ENCODE measurements at regions not wholly inside any gene's neighbourhood (a gene's known extent, or its start where the extent isn't known, plus 50 kb on each side); places are given as distances from the start of the nearest gene placed in this dataset.
"Not testable (repeated sequence)": the region's sequence is repeated elsewhere in the genome, so short reads cannot be mapped to it uniquely, and the experiment has no call there.

DNA sequence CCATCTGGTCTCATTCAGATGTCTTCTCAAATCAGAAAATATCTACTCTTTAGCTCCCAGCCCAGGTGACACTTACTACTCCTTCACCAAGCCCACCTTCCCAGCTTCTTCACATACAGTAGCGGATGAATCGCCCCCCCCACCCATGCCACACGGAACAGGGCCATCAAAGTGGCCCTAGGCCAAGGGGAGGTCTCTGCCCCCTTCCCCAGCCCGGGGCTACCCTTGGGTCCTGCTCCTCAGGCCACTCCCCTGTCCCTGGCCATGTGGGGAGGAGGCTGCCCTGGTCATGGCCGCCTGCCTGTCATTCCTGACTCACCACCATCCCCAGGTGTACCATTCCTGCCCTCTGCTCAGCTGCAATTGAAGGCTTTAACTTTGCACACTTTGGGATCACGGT, 142.8 kb downstream of the NECTIN1 start:
- no peak for DNase-seq (ENCODE audit: low read depth)

DNA sequence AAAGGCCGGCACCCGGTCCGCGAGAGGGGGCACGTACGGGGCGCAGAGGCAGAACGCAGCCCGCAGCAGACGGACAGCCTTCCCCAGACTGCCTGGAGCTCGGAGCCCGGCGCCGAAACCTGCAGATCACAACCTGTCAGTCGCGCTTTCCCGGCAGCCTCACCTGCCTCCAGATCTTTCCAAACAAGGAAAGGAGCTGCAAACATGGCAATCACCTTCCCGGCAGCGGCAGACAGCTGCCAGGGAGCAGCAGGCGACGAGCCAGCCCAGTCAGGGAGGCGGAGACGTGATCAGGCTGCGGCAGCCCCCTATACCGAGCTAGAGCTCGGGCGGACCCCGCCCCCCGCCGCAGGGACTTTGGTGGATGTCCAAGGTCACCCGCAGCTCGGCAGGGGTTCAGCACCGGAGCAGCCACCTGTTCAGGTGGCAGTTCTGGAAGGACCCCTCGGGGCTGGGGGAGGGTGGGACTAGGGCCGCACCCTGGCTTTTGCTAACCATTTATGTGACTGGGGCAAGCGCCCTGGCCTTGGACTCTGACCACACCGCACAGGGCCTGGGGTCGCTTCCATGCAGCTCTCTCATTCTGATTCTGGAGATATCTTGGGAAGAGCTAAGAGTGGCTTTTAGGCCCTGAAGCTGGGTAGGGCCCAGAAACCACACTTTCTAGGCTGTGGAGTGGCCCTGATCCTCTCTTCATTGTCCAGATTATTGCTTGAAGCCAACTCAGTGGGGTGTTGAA, 143.8 kb downstream of the NECTIN1 start:
- no peak for DNase-seq (ENCODE audit: low read depth)

DNA sequence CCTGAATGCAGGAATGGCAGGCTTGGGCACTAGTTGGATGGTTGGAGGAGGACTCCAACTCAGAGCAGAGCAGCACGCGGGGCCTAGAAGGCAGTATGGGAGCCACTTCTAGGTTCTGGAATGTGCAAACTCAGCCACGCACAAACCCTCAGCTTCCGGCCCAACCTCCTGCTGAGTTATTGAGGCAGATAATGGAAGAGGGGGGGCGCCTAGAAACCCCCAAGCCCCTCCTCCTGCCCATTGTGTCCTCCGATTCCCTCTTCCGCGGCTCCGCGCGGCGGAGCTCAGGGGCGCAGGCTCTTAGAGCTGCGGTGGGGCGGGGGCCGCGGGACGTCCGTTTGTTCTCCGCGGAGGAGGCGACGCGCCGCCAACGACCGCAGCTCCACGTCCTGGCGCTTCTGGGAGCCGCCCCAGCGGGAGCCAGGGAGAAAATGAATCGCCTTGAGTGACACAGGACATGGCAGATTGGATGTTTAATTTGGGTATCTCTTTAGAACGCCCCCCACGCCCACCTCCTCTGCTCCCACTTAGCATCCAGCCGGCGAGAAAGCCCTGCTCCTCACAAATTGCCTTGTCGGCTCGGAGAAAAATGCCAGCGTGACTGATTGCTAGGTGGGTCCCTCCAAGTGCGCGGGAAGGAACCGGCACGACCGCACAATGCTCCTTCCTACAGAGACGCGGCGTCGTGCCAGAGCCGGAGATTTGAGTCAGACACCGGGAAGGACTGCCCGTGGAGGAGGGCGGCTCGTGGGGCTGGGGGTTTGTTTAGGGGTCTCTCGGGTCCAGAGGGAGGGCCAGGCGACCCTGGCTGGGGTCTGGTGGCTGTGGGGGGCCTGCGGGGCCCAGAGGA, 144.6 kb downstream of the NECTIN1 start:
- no peak for DNase-seq (ENCODE audit: low read depth)

DNA sequence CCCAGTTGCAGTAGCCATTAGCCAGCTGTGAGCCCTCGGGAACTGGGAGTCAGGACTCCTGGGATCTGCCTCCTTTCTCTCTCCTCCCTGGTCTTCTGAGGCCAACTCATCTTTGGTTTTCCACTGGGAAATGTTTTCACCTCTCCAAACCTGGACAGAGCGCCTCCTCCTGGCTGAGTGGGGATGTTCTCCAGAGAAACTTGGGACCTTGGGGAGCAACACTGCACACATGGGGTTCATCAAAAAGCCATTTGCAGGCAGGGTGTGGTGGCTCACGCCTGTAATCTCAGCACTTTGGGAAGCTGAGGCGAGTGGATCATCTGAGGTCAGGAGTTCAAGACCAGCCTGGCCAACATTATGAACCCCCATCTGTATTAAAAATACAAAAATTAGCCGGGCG, 145.4 kb downstream of the NECTIN1 start:
- DNase-seq (ENCODE audit: low read depth), result no peak

DNA sequence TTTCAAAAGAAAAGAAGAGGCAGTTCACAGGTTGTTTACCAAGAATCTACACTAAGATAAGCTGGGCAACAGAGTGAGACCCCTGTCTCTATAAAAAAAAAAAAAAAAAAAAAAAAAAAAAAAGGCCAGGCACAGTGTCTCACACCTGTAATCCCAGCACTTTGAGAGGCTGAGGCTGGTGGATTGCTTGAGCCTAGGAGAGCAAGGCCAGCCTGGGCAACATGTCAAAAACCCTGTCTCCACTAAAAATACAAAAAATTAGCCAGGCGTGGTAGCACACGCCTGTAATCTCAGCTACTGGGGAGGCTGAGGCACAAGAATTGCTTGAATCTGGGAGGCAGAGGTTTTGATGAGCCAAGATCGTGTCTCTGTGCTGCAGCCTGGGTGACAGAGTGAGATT, 147.6 kb downstream of the NECTIN1 start:
- not testable (repeated sequence) for DNase-seq (ENCODE audit: low read depth)

DNA sequence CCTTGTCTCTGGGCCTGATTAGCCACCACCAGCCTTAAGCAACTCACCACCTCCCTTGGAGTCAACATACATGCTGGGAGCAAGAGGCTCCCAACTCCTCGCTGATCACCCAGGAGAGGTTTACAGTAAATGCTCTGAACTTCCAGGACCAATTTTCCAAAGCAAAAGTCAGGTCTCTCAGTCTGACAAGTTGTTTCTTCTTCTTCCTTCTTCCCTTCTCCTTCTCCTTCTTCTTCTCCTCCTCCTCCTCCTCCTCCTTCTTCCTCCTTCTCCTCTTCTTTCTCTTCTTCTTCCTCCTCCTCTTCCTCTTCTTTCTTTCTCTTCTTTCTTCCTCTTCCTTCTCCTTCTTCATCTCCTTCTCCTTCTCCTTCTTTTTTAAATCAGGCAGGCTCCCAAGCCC, 148.2 kb downstream of the NECTIN1 start:
- DNase-seq (ENCODE audit: low read depth), result no peak

DNA sequence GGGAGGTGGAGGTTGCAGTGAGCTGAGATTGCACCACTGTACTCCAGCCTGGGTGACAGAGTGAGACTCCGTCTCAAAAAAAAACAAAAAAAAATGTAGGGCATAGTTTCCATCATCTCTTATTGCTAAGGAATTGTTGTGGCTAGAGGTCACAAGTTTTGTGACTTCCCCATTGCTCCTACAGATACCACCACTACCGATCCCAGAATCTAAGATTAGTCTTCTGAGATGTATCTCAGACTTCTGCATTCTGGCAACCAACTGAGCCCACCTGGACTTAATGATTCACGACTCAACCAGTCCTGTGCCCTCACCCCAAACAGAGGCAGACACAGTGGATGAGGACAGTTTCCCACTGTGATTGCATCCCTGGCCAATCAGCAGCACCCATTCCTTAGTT, 148.9 kb downstream of the NECTIN1 start:
- no peak for DNase-seq (ENCODE audit: low read depth)

DNA sequence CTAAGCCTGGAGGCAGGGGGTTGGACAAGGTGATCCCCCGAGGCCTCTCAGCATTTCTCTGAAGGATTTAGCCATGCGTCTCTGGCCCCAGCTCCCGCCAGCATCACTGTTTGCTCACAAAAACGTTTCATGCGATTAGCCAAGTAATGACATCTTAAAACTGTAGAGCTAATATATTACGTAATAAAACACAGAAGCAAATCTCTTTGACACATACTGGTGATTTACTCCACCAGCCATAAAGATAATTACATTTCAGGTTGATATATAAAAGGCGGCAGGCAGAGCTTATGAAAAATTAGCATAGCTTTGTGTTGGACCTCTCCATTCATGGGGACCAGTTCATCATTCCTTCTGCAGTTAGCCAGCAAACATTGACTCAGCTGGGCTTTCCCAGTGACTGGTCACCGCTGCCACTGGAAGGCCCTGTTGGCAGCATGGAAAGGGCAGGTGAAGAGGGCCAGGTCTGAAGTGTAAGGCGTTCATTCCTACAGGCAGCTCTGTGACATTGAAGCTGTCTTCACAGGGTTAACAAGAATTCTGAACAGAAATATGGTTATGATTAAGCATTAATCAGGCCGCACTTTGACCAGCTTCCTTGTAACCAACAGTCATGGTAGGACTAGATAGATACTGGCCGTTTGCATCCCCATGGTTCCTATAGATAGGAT, 150.3 kb downstream of the NECTIN1 start:
- DNase-seq (ENCODE audit: low read depth), result no peak

DNA sequence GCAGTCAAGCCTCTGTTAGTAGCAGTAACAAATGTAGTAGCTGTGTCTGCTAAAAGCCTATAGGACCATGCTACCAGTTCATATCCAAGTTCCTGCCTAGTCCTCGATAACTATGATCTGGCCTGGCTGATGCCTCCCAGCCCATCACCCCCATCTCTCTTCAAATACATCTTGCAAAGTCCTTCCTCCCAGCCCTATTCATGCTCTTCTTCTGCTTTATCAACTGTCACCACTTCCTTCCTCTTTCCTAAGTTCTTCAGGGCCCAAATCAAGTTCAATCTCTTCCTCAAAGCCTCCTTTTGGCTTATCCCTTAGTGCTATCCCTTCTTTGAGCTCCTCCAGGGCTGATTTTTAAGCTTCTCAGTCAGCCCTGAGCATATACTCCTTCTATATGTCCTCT, 150.9 kb upstream of the THY1 start:
- DNase-seq (ENCODE audit: low read depth), result no peak

DNA sequence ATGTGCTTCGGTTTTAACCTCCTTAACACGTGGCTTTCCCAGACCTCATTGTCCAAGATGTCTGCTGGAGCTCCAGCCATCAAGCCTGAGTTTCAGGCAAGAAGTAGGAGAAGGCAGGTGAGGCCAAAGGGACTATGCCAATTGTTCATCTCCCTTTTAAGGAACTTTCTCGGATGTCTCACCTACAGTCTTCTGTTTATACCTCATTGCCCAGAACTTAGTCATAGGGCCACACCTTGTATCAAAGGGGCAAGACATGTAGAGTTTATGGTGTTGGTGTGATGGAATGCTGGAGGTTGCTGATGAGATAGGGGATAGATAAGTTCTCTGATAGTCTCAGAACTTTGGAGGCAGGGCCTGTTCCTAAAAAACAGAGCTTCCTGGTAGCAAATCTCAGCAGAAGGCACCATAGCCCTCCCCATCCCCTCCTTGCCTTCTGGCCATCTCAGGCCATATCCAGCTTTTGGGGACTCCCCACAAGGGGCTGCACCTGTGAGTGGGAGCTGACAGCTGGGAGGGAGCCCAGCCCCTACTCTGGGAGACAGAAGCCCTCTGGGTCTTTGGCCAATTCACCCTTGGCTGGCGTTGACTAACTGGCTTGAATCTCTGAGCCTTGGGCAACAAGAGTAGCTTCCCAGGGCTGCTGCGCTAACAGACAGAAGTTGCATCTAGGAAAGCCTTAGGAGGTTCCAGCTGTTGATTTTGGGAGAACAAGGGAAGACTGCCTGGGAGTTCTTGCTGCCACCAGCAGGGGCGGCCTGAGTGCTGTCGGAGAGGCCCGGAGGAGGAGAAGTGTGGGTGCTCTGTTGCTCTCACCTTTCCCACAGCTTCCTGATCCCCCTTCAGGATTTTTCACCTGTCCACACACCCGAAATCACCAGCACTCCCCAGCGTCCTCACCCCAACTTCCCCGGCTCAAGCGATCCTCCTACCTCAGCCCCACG, 149.8 kb upstream of the THY1 start:
- no peak for DNase-seq (ENCODE audit: low read depth)

DNA sequence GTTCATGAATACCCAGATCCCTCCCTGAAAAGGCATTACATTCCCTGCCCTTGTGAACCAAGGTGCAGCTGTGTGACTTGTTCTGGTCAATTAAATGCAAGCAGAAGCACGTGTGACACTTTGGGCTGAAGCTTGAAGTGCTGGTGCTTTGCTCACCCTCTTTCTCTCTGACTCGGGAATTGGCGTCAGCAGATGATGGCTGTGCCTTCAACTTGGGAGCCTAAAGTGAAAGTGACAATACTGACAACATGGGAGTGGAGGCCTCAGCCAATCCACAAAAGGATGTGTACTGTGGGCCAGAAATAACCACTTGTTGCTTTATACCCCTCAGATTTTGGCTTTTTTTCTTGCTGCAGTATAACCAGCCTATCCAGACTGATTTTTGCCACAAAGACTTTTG, 148.3 kb upstream of the THY1 start:
- DNase-seq (ENCODE audit: low read depth), result no peak

DNA sequence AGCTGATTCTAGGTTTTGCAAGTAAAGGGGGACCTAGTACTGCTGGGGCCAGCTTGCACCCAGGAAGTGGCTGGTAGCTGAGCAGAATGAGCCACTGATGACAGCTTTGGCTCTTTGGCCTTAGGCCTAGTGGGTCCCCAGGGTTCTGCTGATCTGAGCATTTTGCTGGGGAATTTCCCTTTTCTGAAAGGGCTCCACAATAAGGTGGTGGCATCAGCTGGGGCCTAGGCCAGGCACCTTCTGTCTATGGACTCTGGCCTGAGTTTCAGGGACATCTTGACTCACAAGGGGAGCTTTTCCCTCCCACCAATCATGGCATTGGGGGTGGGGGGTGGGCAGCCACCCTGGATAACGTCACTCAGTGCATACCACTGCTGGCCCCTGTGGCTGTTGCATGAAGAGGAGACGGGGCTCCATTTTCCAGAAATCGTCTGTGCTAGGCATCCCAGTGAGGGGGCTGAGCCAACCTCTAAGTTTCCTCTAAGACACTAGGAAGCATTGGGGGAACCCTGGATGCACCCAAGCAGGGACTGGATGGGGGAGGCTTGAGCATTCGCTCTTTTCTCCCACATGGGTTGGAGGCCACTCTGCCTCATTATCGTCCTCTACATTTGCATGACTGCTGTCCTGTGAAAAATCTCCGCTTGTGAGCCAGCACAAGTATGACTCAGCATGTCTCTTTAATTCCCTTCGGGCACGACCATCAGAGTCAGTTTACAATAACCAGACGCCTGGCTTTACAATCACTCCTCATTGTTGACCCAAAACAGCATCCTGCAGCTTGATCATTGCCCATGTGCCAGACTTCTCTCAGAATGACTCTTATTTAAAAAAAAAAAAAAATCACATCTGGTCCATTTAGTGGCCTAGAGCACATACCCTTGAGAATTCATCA, 145.0 kb upstream of the THY1 start:
- no peak for DNase-seq (ENCODE audit: low read depth)

DNA sequence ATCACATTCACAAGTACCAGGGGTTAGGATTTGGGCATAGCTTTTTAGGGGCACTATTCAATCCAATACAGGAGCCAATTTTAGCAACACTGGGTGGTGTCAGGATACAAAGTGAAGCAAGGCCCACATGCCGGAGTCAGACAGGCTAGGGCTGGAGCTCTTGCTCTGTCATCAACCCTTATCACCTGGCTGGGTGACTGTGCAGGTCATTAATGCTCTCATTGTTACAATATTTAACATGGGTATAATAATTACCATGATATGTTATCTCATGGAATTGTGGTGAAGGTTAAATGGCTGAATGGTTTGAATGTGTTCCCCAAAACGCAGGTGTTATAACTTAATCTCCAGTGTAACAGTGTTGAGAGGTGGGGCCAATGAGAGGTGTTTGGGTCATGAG, 143.3 kb upstream of the THY1 start:
- DNase-seq (ENCODE audit: low read depth), result no peak

DNA sequence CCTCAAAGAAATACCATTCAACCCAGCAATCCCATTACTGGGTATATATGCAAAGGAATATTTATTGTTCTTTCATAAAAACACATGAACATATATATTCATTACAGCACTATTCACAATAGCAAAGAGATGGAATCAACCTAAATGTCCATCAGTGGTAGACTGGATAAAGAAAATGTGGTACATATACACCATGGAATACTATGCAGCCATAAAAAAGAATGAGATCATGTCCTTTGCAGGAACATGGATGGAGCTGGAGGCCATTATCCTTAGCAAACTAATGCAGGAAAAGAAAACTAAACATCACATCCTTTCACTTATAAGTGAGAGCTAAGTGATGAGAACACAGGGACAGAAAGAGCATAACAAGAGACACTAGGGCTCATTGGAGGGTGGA, 142.7 kb upstream of the THY1 start:
- DNase-seq (ENCODE audit: low read depth), result not testable (repeated sequence)

DNA sequence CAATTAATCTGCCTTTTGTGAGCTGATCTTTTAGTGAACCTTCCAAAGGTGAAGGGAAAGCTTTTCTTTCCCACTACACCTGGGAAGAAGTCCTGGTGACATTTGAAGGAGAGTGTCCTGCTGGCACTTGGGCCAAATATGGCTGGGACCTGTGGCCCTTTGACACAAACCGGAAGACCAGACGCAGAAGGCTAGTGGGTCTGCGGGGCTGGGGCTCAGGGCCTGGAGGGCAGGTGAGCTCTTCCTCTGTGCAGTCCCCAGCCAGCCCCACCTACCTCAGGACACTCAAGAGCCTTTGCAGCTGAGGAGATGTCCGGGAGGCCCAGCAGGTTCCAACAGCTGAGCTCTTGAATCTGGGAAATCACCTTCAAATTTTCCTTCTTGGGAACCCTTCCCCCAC, 138.0 kb upstream of the THY1 start:
- no peak for DNase-seq (ENCODE audit: low read depth)

DNA sequence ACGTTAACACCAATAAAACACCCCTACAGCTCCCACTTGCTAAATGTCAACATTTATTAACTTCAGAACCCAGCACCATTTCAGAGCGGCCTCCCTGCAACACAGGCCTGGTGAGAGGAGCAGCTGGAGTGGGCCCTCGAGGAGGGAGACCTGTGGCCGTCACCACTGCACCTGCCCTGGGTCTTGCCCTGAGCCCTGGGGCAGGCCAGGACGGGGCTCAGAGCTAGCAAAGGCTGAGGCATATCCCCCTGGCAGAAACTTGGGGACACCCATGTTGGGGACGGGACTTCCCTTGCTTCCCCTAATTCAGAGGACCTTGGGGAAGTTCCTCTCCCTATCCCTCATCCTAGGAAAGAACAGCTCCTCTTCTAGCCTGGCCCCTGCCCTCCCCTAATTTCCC, 137.3 kb upstream of the THY1 start:
- DNase-seq (ENCODE audit: low read depth), result no peak

DNA sequence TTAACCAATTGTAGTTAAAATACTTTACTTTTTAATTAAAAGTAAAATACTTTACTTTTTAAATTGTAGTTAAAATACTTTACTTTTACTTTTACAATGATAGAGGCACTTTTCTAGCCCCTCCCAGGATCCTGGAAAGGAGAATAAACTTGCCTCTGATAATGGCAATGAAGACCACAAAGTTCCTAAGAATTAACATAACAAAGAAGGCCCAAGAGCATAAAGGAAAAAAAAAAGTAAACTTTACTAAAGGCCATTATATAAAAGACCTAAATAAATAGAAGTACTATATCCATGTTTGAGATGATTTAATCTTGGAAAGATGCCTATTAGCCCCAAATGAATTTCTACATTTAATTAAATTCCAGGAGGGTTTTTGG, 129.1 kb upstream of the THY1 start:
- no peak for DNase-seq (ENCODE audit: low read depth)

DNA sequence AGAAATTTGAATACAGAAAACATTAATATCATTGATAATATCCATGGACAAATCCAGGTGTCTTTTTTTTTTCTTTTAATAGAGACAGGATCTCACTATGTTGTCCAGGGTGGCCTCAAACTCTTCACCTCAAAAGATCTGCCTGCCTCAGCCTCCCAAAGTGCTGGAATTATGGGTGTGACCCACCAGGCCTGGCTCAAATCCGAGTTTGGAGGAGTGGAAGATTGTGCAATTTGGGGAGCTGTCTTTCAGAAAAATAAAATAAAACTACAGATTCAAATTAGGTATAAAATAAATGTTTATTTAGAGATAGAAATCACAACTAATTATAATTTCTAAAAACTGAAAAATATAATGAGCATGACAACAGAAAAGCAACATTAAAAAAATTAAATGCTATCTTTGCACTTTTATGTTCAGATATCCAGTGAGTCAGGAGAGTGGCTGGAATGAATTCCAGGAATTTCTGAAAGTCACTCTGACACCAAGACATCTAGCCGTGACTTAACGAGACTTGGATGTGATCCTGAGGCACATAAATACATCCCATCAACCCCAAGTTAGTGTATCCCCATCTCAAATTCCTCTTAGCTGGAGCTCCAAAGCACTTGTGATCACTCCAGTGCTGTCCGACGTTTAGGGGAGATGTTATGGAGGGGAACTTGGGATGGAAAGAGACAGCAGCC, 128.6 kb upstream of the THY1 start:
- DNase-seq (ENCODE audit: low read depth), result no peak

DNA sequence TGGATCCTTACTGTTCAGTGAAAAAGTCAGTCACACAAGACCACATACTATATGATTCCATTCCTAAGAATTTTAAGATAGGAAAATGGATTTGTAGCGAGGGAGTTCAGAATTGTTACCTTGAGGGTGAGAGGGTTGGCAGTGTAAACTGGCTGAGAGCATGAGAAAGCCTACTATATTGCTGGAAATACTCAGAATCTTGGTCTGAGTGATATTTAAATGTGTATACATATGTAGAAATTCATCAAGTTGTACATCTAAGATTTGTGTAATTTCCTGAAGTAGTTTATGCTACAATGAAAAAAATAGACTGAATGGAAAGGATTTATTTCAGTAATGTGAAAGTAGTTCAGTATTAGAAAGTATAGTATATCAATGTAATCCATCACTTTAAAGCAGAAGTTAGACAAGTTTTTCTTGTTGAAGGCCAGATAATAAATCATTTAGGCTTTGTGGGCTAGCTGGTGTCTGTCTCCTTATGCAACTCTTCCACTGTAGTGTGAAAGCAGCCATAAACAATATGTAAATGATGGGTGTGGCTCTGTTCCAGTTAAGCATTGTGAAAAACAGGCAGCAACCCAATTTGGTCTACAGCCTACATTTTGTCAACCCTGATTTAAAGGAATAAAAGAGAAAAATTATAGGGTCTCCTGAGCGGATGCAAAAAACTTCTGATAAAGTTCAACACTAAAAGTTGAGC, 127.2 kb upstream of the THY1 start:
- no peak for DNase-seq (ENCODE audit: low read depth)

DNA sequence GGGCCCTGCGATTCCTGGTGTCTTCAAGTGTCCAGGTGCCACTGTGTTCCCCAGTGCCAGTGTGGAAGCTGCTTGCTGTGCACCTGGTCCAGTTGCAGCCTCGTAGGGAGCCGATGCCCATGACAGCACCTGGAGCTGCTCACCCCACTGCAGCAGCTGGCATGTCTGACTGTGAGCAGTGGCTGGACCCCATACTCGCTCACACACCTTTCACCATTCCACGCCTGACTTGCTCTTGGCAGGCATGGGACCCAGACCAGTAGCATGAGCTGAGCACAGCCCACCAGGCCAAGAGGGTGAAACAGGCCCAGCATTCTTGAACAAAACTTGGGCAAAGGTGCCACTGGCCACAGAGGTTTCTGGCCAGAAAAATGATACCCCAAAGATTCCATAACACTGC, 124.5 kb upstream of the THY1 start:
- no peak for DNase-seq (ENCODE audit: low read depth)

Data from stimulated activated CD8-positive, alpha-beta memory T cell treated with anti-CD3 and anti-CD28 coated beads, Interleukin-15, amount 100 ng/mL, for 1 hour (primary cell).